ENCODE measurements at regions not wholly inside any gene's neighbourhood (a gene's known extent, or its start where the extent isn't known, plus 50 kb on each side); places are given as distances from the start of the nearest gene placed in this dataset.

DNA sequence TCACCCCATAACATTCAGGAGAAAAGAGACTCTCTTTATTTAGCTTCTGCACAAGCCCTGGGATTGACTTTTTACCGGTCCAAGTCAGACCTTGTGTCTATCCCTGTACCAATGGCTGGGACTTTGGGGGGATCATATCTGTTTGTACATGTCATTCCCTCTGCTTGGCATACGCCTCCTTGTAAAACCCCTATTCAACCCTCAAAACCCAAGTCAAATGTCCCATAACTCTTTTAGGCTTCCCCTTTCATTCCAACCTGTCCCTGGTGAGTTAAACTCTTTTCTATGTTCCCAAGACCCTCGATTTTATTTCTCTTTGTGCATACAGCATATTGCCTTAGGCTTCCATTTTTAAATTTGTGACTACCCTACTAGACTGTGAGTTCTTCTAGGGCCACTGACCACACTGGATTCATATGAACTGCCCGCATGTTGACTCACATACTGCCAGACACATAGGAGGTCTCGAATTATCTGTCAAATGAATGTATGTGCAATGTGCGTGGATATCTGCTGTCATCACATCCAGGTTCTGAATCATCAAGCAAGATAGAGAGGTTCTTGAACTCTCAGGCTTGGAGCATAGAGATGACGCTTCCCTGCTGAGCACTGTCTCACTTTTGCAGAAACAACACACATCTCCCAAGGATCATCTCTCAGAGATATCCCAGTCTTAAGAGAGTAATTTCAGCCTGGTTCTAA is 548.6 kb upstream of the TBX3 start:
- DNase-seq (ENCODE audit: low read depth), result peak; percentile 62
- TF ChIP-seq, protein P1, sequence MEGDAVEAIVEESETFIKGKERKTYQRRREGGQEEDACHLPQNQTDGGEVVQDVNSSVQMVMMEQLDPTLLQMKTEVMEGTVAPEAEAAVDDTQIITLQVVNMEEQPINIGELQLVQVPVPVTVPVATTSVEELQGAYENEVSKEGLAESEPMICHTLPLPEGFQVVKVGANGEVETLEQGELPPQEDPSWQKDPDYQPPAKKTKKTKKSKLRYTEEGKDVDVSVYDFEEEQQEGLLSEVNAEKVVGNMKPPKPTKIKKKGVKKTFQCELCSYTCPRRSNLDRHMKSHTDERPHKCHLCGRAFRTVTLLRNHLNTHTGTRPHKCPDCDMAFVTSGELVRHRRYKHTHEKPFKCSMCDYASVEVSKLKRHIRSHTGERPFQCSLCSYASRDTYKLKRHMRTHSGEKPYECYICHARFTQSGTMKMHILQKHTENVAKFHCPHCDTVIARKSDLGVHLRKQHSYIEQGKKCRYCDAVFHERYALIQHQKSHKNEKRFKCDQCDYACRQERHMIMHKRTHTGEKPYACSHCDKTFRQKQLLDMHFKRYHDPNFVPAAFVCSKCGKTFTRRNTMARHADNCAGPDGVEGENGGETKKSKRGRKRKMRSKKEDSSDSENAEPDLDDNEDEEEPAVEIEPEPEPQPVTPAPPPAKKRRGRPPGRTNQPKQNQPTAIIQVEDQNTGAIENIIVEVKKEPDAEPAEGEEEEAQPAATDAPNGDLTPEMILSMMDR (IDR thresholded peaks at IDR 0.05; ENCODE audit: low read length, missing control alignments), result no peak

DNA sequence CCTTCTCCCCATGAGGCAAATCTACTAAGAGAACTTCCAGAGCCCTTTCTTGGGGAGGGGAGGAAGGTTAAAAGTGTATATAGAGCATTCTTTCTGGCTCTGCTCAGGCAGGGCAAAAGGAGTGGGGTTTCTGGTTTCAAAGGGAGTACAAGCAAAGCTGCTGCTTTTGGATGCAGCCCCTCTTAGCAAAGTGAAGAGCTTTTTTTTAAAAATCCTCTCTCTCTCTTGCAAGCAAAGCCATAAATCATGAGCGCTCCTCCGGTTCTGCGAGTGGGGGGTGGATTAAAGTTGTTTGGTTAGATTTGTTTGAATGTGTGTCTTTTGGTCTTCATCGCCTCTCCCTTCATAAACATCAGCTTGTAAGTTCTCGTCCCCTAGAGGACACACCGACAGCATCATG is 546.6 kb upstream of the TBX3 start:
- TF ChIP-seq, protein P1 (IDR thresholded peaks at IDR 0.05; ENCODE audit: low read length, missing control alignments), result no peak
- H3K4me3 ChIP-seq (replicated peaks; ENCODE audit: low read depth, low read length), result no peak overlapping the region
- DNase-seq (ENCODE audit: low read depth), result no peak

More for the DNA sequence above, 548.6 kb upstream of the TBX3 start:
- H3K4me3 ChIP-seq (replicated peaks; ENCODE audit: low read depth, low read length), result no peak overlapping the region

DNA sequence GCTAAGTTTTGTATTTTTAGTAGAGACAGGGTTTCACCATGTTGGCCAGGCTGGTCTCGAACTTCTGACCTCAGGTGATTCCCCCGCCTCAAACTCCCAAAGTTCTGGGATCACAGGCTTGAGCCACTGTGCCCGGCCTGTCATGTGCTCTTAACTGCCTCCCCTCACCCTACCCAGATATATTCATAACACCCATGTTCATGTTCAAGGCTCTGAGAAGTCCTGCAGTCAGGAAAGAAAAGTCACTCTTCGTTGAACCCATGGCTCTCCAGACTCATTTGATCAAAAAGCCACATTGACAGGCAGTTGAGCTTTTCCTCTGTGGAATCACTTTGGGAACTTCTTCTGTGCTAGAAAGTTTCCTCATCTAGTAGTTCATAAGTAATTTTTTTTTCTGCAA is 545.5 kb upstream of the TBX3 start:
- H3K4me3 ChIP-seq (replicated peaks; ENCODE audit: low read depth, low read length), result no peak overlapping the region
- no peak for DNase-seq (ENCODE audit: low read depth)
- TF ChIP-seq, protein P1 (IDR thresholded peaks at IDR 0.05; ENCODE audit: low read length, missing control alignments), result no peak

DNA sequence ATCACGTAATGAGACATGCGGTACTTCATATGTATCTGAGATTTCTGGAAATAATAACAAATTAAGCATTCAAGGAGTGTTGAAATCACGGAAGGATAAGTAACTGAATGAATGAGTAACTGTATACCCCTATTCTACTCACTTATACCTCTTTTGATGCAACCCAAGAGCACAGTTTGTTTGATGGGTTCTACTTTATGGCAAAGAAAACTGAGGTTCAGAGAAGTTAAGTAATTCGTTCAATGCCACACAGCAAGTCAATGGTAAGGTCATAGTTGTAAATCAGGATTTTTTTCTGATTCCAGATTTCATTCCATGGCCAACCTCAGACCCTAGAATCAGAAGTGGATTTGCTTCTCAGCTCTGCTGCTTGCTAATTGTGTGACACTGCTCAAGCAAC is 544.5 kb upstream of the TBX3 start:
- no peak overlapping the region for H3K4me3 ChIP-seq (replicated peaks; ENCODE audit: low read depth, low read length)
- DNase-seq (ENCODE audit: low read depth), result no peak
- TF ChIP-seq, protein P1 (IDR thresholded peaks at IDR 0.05; ENCODE audit: low read length, missing control alignments), result no peak

DNA sequence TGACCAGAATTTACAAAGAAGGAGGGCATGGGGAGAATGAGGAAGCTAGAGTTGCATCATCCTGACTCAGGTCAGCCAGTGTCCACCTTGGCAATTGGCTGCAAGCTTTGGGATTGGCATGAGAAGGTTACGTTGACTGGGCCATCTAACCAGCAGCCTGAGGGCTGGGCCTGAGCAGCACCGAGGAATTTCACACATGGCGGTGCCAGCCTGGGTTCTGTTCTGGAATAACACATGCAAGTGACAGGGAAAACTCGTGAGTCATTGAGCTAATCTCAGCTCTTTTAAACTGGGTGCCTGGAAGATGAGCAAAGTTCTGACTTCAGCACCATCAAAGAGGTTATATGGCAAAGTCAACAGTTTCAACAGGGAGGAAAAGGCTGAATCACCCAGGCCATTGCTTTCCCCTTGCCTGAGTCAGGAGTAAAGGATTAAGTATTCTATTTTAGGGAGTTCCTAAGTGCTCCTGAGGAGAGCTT is 543.2 kb upstream of the TBX3 start:
- TF ChIP-seq, protein P1 (IDR thresholded peaks at IDR 0.05; ENCODE audit: low read length, missing control alignments), result no peak
- no peak overlapping the region for H3K4me3 ChIP-seq (replicated peaks; ENCODE audit: low read depth, low read length)
- peak; percentile 67 for DNase-seq (ENCODE audit: low read depth)

DNA sequence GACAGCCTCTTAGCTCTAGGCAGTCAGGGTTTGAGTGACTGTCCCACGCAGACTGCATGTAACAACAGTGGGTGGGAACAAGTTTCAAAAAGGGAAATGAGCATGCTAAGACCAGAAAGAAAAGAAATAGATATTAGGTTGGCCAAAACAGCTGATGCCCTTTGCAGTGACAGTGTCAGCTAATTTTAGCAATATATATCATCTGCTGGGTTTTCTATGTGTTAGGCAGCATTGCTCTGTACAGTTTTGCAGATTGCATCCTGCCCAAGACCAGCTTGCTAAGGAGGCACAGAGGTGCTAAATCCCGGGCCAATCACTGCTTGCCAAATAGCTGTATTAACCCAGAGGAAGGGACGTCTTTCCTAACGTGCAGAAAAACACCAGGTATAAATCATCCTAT is 541.9 kb upstream of the TBX3 start:
- no peak overlapping the region for H3K4me3 ChIP-seq (replicated peaks; ENCODE audit: low read depth, low read length)
- DNase-seq (ENCODE audit: low read depth), result no peak
- TF ChIP-seq, protein P1 (IDR thresholded peaks at IDR 0.05; ENCODE audit: low read length, missing control alignments), result no peak

DNA sequence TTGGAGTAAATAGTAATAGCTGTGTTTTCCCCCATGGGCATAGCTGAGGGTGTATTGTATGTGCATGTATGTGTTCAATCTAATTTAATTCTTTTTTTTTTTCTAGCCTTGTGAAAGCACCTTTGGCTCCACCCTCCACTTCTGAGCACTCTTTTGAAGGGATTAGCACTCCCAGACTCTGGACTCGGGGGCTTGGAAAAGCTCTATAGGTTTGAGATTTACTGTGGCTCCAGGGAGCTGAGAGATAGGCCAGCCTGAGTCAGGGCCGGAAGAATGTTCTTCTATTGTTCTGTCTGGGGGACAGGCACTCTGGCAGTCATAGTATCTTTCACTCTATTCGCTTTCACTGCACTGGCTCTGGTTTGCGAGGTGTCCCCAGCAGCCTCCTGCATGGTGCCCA is 540.0 kb upstream of the TBX3 start:
- TF ChIP-seq, protein P1 (IDR thresholded peaks at IDR 0.05; ENCODE audit: low read length, missing control alignments), result no peak
- DNase-seq (ENCODE audit: low read depth), result peak; percentile 61
- H3K4me3 ChIP-seq (replicated peaks; ENCODE audit: low read depth, low read length), result no peak overlapping the region
